Thoracic aorta (tissue), 2 donors: ENCODE measurements at regions not wholly inside any gene's neighbourhood (a gene's known extent, or its start where the extent isn't known, plus 50 kb on each side); places are given as distances from the start of the nearest gene placed in this dataset.

Experiments used
- ATAC-seq: fragments of 150-250 bp; one replicate; pipeline ENCODE4 v1.8.0; 2017; ENCODE audit warnings: low read depth; ENCODE audit not compliant: insufficient number of reproducible peaks, low FRiP score
- DNase-seq: peaks from one replicate; pipeline ENCODE4 v3.0.0-alpha.2; 2020; ENCODE audit warnings: low spot score
- H3K27ac ChIP-seq, 2 donors: fragments of 200-600 bp; sonication (generic); 1 replicate in 1 of 2; 2 replicates in 1 of 2; pipeline ENCODE4 v1.5.1; 2016; ENCODE audit warnings: mild to moderate bottlenecking in 2 of 2, moderate library complexity in 2 of 2
- H3K27me3 ChIP-seq: fragments of 200-600 bp; sonication (generic); replicated peaks from 2 replicates; pipeline ENCODE4 v1.6.0; 2016; ENCODE audit warnings: mild to moderate bottlenecking; ENCODE audit not compliant: insufficient read depth
- H3K36me3 ChIP-seq: fragments of 200-600 bp; sonication (generic); one replicate; pipeline ENCODE4 v1.5.1; 2016
- H3K4me1 ChIP-seq, 2 donors: fragments of 200-600 bp; sonication (generic); 1 replicate in 1 of 2; 2 replicates in 1 of 2; pipeline versions ENCODE4 v1.5.1 to v1.6.0; 2016; ENCODE audit warnings: low read depth in 2 of 2, mild to moderate bottlenecking in 1 of 2; ENCODE audit not compliant: control insufficient read depth in 1 of 2
- H3K4me3 ChIP-seq: fragments of 200-600 bp; sonication (generic); 2 replicates; pipeline ENCODE4 v1.5.1; 2016; ENCODE audit warnings: mild to moderate bottlenecking
- H3K9me3 ChIP-seq: fragments of 200-600 bp; sonication (generic); 2 replicates; pipeline ENCODE4 v1.5.1; 2016
- TF ChIP-seq, protein P1 (sequence below): fragments of 200-600 bp; sonication (generic); IDR thresholded peaks from one replicate; pipeline ENCODE4 v1.5.1; 2019; ENCODE audit warnings: antibody characterized with exemption

DNA sequence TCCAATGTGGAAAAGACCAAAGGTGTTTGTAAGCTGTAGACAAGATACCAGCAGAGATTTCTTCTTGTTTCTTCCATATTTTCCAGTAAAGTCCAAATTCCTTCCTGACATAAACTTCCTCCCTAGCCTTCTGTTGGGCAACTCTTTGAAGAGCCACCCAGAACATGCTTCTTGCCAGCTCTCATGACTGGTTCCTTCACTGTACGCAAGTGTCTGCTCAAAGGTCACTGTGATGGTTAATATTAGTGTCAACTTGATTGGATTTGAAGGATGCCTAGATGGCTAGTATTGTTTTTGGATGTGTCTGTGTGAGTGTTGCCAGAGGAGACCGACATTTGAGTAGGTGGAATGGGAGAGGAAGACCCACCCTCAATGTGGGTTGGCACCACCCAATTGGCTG, 416.6 kb upstream of the RUNX1 start:
- TF ChIP-seq, protein P1, sequence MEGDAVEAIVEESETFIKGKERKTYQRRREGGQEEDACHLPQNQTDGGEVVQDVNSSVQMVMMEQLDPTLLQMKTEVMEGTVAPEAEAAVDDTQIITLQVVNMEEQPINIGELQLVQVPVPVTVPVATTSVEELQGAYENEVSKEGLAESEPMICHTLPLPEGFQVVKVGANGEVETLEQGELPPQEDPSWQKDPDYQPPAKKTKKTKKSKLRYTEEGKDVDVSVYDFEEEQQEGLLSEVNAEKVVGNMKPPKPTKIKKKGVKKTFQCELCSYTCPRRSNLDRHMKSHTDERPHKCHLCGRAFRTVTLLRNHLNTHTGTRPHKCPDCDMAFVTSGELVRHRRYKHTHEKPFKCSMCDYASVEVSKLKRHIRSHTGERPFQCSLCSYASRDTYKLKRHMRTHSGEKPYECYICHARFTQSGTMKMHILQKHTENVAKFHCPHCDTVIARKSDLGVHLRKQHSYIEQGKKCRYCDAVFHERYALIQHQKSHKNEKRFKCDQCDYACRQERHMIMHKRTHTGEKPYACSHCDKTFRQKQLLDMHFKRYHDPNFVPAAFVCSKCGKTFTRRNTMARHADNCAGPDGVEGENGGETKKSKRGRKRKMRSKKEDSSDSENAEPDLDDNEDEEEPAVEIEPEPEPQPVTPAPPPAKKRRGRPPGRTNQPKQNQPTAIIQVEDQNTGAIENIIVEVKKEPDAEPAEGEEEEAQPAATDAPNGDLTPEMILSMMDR = no peak
- no peaks in the 10 kb centered on the region for H3K9me3 ChIP-seq
- H3K4me3 ChIP-seq = no peak overlapping the region
- H3K27me3 ChIP-seq = no peaks in the 10 kb centered on the region
- H3K36me3 ChIP-seq = no peaks in the 10 kb centered on the region
- ATAC-seq (no peak), DNase-seq (no peak)
- H3K4me1 ChIP-seq = no peaks in the 10 kb centered on the region
- no peak overlapping the region for H3K27ac ChIP-seq

DNA sequence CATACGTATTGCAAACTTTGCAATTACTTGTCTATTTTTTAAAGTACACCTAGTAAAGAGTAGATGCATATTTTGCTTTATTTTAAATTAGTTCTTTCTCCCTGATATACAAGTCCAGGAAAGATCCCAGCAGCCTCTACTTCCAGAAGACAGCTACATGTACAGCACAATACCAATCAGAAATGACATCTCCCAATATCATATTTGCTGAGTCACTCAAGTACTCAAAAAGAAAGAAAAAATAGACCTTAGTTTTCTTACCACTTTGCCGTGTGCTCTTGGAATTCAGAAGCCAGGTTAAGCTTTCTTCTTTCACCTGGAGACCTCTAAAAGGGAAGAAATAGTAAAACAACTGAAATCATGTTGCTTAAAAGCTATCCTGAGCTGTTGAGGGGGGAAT, 412.6 kb upstream of the RUNX1 start:
- ATAC-seq = no peak
- H3K4me3 ChIP-seq = no peak overlapping the region
- H3K4me1 ChIP-seq = no peaks in the 10 kb centered on the region
- H3K36me3 ChIP-seq = no peaks in the 10 kb centered on the region
- H3K9me3 ChIP-seq = no peaks in the 10 kb centered on the region
- no peak overlapping the region for H3K27ac ChIP-seq
- no peaks in the 10 kb centered on the region for H3K27me3 ChIP-seq
- TF ChIP-seq, protein P1 = no peak
- DNase-seq = no peak

DNA sequence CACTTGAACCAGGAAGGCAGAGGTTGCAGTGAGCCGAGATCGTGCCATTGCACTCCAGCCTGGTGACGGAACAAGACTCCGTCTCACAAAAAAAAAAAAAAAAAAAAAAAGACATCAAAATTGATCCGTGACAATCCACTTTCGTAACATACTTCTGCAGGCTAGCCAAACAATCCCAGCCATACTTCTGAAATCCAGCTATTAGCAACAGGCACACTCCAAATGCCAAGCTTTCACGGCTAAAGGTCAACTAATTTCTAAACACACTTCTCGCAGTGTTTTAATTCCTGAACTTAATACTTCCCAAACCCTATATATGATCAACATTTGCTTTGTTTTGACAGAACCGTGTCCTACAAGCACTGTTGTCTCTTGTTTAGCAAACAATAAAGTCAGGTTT, 411.3 kb upstream of the RUNX1 start:
- ATAC-seq (no peak), DNase-seq (no peak)

DNA sequence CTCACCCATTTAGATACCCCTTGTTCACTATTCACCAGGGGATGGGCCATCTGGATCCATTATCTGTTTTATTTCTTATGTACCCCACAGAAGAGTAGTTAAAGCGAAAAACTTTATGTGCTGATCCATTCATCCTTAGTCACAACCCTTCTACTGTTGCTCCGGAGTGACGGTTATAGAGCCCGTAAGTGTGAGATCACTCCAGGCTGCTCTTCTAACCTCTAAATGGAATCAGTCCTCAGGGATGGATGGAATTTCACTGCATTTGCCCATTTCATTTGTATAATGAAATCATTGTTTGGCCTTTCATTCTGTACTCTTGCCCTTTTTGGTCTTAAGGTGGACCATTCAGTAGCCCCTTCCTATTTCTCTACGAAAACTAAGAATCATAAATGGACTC, 409.3 kb upstream of the RUNX1 start:
- Histone ChIP-seq H3K27ac (no peak overlapping the region), H3K9me3 (no peaks in the 10 kb centered on the region), H3K27me3 (no peaks in the 10 kb centered on the region), H3K36me3 (no peaks in the 10 kb centered on the region), H3K4me1 (no peaks in the 10 kb centered on the region), H3K4me3 (no peak overlapping the region)
- TF ChIP-seq, protein P1 = no peak
- DNase-seq (no peak), ATAC-seq (no peak)

More for the DNA sequence above, 411.3 kb upstream of the RUNX1 start:
- Histone ChIP-seq H3K27ac (no peak overlapping the region), H3K36me3 (no peaks in the 10 kb centered on the region), H3K27me3 (no peaks in the 10 kb centered on the region), H3K4me3 (no peak overlapping the region), H3K9me3 (no peaks in the 10 kb centered on the region), H3K4me1 (no peaks in the 10 kb centered on the region)
- TF ChIP-seq, protein P1 = no peak

DNA sequence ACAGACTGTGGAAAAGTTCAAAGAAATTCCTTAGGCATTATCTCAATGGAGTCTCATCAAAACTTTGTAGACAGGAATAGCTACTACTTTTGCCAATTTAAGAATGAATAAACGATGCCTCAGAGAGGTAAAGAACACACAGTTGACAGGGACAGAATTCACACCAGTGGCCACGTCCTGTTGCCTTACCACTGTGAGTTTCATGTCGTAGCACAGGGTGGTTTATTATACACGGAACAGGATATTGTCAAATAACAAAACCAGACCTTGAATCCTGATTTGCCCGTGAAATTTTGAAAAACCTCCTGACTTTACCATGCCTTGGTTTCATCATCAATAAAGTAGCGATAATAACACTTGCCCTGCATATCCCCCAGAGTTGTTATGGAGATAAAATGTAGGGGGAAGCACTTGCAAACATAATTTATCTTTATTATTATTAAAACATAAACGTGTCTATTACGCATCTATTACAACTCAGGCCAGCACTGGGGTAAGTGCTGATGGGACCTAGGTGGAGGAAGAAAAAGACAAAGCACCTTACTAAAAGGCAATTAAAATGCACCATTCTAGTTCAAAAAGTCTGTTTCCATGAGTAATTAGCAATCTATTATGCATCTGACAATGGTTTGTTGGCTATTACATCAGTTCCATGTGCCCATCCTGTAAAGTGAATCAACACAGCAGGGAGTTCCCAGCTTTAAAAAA, 408.1 kb upstream of the RUNX1 start:
- no peak for DNase-seq
- ATAC-seq = no peak
- Histone ChIP-seq H3K27ac (no peak overlapping the region), H3K9me3 (no peaks in the 10 kb centered on the region), H3K4me1 (no peaks in the 10 kb centered on the region), H3K36me3 (no peaks in the 10 kb centered on the region), H3K27me3 (no peaks in the 10 kb centered on the region), H3K4me3 (no peak overlapping the region)
- TF ChIP-seq, protein P1 = no peak
